ENCODE measurements at regions not wholly inside any gene's neighbourhood (a gene's known extent, or its start where the extent isn't known, plus 50 kb on each side); places are given as distances from the start of the nearest gene placed in this dataset.

GRCh38 chr16:73126525-73126853 lies 78.6 kb upstream of the ZFHX3 start:
- dilution Hi-C loops (cut with HindIII; ENCODE audit: low sequenced_read_pairs, unreplicated experiment) (no loop called here), intact Hi-C loops (cut with micrococcal nuclease) (no loop called here), in situ Hi-C loops (cut with MboI; ENCODE audit: low sequenced_read_pairs) (no loop called here)
- H3K27me3 ChIP-seq (ENCODE audit: control insufficient read depth, insufficient read depth, low read length) = 0 out of 2 replicates have a peak, but pooled peaks cover 3% of the 10 kb centered on the region
- H2BK120ac ChIP-seq (ENCODE audit: low read depth, low read length) = no peak overlapping the region
- TF ChIP-seq BHLHE40 (IDR thresholded peaks at IDR 0.05; ENCODE audit: low read depth, low read length) (peak; percentile 42; the same call in 1 of the 2 replicates), CEBPB (IDR thresholded peaks at IDR 0.05; ENCODE audit: low read depth, low read length) (peak; percentile 97), CTCF (conservative IDR thresholded peaks at IDR 0.05; ENCODE audit: low read depth, low read length) (no peak)
- H3K9me3 ChIP-seq (ENCODE audit: control insufficient read depth, insufficient read depth, low read length) = 0 out of 2 replicates have a peak, but pooled peaks cover 2% of the 10 kb centered on the region
- H2AK9ac ChIP-seq (replicated peaks; ENCODE audit: low read depth, low read length, poor library complexity) = peak overlapping the region; percentile 71
- H3K9me1 ChIP-seq (ENCODE audit: insufficient read depth, low read length) = peaks cover 4% of the 10 kb centered on the region
- peak overlapping the region; percentile 14 for H2AFZ ChIP-seq (replicated peaks; ENCODE audit: low read length, poor library complexity)
- peak overlapping the region; percentile 45; the same call in 1 of the 2 replicates for H3K14ac ChIP-seq (replicated peaks; ENCODE audit: low read depth, low read length)
- H2BK5ac ChIP-seq (ENCODE audit: low read depth, low read length, poor library complexity, severe bottlenecking) = no peak overlapping the region
- H3K4ac ChIP-seq (ENCODE audit: low read depth, low read length) = no peak overlapping the region
- no peak overlapping the region for H3K4me3 ChIP-seq (ENCODE audit: insufficient read depth, low read depth, low read length)
- no peak overlapping the region for H3K18ac ChIP-seq (ENCODE audit: low read depth, low read length)
- ChIA-PET CTCF (interaction anchor here (0.6 kb wide), 2 partner anchors 69 to 168 kb away, joined by 3 read pairs; no protein-coding TSS in a partner anchor), POLR2A (ENCODE audit: unreplicated experiment) (no interaction called here)
- H3K23ac ChIP-seq (ENCODE audit: low read depth, low read length) = no peak overlapping the region
- no CpG with 5 or more reads among the region's 6 CpGs for whole genome bisulfite sequencing, 2 experiments (ENCODE audit: extremely low coverage in 2 of 2, insufficient read length in 1 of 2)
- no peak overlapping the region for H3K9ac ChIP-seq (ENCODE audit: low read depth, low read length)
- H3K4me2 ChIP-seq (ENCODE audit: low read depth, low read length) = no peak overlapping the region
- DNase-seq (peak; percentile 61), ATAC-seq (ENCODE audit: low read depth) (peak; percentile 44)
- no peak overlapping the region for H4K5ac ChIP-seq (ENCODE audit: low read depth, low read length)
- H4K20me1 ChIP-seq (ENCODE audit: insufficient read depth, low read length) = no peaks in the 10 kb centered on the region
- H3K27ac ChIP-seq (ENCODE audit: insufficient read depth, low read length) = no peak overlapping the region
- no peak overlapping the region for H3K56ac ChIP-seq (ENCODE audit: extremely low read depth, insufficient read depth, low read length)
- no peaks in the 10 kb centered on the region for H3K79me1 ChIP-seq (ENCODE audit: low read depth in 1 of 2, low read length in 2 of 2)
- no TSS peak for BruUV-seq (replicated peaks)
- H3K36me3 ChIP-seq (ENCODE audit: control insufficient read depth, insufficient read depth, low read length) = no peaks in the 10 kb centered on the region
- no peak overlapping the region for H4K91ac ChIP-seq (ENCODE audit: insufficient read depth, low read depth, low read length)
- H4K8ac ChIP-seq (ENCODE audit: low read depth in 2 of 2, low read length in 2 of 2) = no peak overlapping the region
- H2AK5ac ChIP-seq (ENCODE audit: low read depth, low read length) = no peak overlapping the region
- no peak overlapping the region for H2BK20ac ChIP-seq (ENCODE audit: low read depth, low read length)
- H3K4me1 ChIP-seq (ENCODE audit: control insufficient read depth, insufficient read depth, low read length) = peaks cover 4% of the 10 kb centered on the region
- H2BK15ac ChIP-seq (ENCODE audit: low read depth, low read length) = no peak overlapping the region
